Mammary epithelial cell (primary cell): ENCODE measurements at regions not wholly inside any gene's neighbourhood (a gene's known extent, or its start where the extent isn't known, plus 50 kb on each side); places are given as distances from the start of the nearest gene placed in this dataset.

Source experiments
- CTCF ChIP-seq, 2 donors: IDR thresholded peaks in 1 of 2; conservative IDR thresholded peaks in 1 of 2; 2 replicates each; pipeline ENCODE4 v1.5.1; 2011 to 2012; ENCODE audit warnings: inconsistent platforms in 2 of 2, low read length in 2 of 2, mild to moderate bottlenecking in 2 of 2, control low read depth in 1 of 2, low read depth in 1 of 2; ENCODE audit not compliant: insufficient read depth in 1 of 2; ENCODE audit errors: extremely low read depth in 1 of 2
- EZH2 ChIP-seq: IDR thresholded peaks from 2 replicates; pipeline ENCODE4 v1.6.1; 2012; ENCODE audit warnings: low read length, inconsistent platforms, borderline replicate concordance

GRCh38 chr22:19638282-19639015, 75.9 kb upstream of the SEPTIN5 start:
- TF ChIP-seq CTCF (conservative IDR thresholded peaks at IDR 0.05 in 1 of 2, IDR thresholded peaks at IDR 0.05 in 1 of 2; ENCODE audit: extremely low read depth in 1 of 2, insufficient read depth in 1 of 2, low read depth in 1 of 2, low read length in 2 of 2) (no peak), EZH2 (no peak)
